ENCODE measurements at regions not wholly inside any gene's neighbourhood (a gene's known extent, or its start where the extent isn't known, plus 50 kb on each side); places are given as distances from the start of the nearest gene placed in this dataset.
"Not testable (repeated sequence)": the region's sequence is repeated elsewhere in the genome, so short reads cannot be mapped to it uniquely, and the experiment has no call there.

DNA sequence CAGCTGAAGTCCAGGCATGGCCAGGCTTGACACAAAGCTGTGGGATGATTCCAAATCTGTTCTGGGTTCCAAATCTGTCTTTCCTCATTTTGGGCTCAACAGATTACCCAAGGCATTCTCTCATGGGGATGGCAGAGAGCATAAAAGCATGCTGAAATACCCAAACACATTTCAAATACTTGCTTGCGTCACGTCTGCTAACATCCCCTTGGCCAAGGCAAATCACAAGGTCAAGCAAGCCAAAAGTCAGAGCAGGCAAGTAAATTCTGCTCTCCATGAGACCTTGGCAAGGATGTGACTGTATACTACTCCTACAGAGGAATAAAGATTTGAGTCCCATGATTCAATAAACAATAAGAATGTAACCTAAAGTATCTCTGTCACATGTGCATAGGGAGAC lies 306.7 kb downstream of the EPB41L4A start:
- no peak for DNase-seq

DNA sequence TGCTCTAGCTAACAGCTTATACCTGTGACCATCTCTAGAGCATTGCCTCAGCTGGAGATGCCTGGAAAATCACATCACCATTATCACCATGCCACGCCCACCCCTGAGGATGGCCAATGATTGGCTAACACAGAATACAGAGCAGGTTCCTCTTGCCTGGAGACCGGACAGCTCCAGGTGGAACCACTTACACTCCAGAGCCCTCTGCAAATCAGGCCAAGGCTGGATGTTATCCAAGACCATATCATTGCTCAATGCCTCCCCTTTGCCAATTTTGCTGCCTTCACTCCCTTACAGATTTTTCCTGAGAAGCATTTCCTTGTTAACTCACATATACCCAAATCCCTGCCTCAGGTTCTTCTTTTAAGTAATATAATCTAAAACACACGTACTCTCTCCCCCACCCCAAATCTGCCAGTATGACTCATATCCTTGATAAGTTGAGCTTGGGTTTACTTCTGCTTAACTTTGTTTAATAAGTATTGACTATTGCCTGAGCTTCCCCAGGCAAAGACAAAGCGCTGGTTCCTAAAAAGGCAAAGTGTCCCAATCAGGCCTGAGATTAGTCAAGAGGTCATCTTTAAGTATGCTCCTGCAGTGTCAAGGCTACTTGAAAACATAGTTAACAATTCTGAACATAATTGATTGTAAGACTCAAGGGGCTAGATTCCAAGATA lies 309.6 kb downstream of the EPB41L4A start:
- DNase-seq: no peak

DNA sequence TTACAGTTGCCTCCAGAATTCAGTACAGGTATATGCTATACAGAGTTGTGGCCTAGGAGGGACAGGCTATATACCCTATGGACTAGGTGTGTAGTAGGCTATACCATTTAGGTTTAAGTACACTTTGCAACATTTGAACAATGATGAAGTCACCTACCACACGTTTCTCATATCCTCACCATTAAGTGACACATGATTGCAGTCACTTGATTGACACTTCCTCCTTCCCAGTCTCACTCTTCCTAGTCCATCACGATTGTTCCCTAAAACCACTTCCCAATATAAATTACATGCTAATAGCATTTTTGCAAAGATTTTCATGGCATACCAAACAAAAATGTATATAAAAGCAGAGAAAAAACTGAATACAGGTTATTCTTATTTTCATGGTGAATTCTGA lies 312.2 kb downstream of the EPB41L4A start:
- no peak for DNase-seq

DNA sequence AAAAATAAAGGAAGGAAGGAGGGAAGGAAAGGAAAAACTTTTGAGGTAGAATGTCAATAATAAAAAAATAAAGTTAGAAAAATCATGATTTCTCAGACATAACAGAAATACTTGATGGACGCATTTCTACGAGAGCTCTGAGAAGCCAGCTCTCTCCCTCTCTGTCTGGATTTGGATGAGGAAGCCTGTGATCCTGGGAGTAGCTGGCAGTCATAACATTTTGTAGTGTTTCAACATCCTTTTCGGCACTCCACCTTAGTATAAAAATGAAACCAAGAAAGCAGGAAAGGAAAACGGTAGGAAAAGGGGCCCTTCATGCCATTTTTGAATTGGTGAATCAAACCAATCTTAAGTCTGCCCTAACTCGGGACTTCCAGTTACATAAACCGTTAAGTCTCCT lies 321.3 kb downstream of the EPB41L4A start:
- DNase-seq: no peak

DNA sequence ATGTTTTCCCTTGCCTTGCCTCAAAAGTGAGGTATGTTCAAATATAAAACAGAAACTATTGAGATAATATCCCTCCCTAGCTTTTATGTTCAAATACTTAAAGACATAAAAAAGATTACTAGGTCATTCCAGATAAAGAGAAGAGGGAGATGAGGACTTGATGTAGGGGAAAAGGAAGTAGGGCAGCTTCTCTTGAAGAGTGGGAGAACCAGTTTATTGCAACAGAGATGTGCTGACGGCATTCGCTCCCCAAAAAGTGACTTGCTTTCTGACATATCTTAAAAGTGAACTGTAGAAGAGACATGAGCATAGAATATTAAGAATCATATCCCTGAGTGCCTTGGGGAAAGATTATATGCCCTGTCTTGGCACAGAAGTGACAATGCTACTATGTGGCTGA lies 330.2 kb upstream of the NREP start:
- no peak for DNase-seq

DNA sequence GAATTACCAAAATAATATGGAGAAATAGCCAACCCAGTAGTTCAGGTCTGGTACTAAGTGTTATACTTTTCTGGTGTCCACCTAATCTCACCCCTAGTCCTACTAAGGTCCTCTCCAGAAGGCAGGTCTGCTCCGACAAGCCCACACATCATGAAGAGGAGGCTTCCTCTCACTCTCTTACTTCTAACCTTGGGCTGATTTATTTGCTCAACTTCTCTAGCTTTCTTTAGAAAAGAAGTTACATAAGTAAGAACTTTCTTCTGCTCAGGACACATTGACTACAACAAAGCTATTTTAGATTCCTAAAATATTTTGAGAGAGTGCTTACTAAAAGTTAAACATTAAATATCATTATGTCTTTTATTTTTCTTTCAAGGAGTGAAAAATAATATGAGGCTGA lies 329.7 kb upstream of the NREP start:
- DNase-seq: no peak

DNA sequence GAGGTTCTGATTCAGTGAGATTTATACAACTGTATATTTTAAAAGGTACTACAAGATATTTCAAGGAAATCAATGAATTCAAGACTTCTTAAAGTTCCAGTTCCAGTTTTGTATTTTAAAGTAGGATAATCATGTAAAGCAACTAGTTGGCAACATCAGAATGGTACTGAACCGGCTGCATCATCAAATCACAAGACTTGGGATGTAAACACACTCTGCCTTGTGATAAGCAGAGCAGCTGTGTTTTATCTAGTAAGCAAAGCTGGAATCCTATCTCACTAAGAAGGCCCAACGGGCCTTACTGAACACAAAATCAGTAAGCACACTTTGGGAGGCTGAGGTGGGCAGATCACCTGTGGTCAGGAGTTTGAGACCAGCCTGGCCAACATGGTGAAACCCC lies 327.2 kb upstream of the NREP start:
- DNase-seq: no peak

DNA sequence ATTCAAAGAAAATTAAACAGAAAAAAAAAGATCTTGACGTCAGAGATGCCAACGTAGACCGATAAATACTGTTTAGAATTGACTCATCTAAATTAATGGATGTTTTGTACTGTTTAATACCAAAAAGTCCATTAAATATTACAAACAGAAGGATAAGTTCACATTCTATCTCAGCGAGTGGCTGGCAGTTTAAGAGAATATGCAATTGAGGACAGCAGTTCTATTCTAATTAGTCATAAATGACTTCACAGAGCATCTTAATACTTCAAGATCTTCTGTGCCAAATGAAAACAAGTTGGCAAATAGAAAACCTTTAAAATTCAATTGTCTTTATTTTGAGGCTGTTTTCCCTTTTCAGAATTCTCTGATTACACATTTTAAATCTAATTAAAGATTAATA lies 326.6 kb upstream of the NREP start:
- no peak for DNase-seq

DNA sequence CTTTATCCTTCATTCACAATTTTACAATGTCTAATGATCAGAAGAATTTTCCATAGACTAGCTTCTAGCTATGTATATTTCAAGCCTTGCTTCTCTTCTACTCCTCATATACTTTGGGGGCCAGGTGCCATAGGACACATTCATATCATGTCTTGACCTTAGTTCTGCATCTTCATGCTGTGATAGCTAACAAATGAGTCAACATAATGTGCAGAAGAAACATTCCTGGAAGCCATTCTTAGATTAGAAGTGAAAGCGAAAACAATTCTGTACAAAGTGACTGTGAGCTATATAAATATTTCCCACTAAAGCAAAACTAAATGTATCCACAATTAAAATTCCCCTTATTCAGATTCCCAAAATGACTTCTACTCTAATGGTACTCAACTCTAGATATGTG lies 320.2 kb upstream of the NREP start:
- DNase-seq: no peak

DNA sequence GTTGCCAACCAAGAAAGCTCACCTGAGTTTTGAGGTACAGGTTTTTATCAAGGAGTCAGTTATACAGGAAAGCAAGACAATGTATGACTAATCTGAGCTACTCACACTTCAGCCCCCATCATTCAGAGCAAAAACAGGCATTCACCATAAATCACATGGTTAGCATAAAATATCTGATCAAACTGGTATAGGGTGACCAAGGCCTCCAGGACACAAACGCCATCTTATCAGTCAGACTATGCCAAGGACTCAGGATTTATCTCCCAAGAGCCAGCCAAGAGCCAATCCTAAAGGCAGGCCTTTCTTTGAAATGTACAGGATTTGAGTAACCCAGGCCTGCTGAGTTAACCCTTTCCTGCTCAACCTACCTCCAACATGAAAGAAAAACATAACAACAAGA lies 313.0 kb upstream of the NREP start:
- no peak for DNase-seq

DNA sequence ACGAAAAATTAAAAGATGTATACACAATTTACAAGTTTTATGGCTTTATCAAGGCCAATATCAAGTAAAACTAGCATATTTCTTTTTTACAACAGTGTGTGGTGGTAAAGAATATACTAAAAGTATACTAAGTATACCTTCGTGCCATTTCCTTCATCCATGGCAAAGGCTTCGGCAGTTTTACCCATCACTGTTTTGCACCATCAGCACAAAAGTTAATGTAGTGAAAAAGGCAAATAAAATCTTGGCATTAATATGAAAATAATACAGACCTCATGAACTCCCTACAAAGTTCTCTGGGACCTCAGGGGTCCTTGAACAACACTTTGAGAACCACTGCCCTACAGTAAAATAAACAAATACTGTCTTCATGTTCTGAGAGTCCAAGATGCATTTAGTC lies 312.3 kb upstream of the NREP start:
- no peak for DNase-seq

DNA sequence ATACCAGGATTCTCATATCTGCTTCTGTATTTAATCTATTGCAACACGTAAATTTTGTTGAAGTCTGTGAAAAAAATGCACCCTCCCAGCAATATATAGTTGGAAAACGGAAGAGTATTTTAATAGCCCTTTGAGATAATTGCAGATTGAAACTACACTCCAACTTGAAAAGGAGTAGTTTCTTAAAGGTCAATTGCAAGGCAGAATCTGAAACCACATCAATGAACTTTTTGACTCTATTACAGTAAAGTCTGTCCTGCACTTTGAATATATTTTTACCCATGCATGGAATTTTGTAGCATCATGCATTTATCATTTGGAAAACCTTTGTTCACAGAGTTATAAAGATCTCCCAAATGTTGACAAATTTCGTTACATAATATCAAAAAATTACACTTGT lies 311.6 kb upstream of the NREP start:
- no peak for DNase-seq

DNA sequence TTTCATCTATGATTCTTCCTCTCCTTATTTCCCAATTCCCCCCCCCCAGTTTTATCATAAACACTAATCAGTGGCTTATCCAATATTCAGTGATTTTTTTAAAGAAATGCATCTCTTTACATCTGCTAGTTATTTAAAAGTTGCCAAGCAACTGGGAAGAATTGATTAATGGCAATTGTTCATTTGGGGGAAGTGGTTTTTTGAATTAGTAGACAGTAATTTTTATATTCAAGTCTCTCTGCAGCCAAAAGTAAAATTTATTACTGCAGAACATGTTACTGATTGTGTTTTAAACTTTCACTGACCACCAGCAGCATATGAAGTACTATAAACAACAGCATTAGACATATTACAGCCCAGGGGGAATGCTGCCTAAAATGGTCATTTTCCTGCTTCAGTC lies 308.8 kb upstream of the NREP start:
- no peak for DNase-seq

DNA sequence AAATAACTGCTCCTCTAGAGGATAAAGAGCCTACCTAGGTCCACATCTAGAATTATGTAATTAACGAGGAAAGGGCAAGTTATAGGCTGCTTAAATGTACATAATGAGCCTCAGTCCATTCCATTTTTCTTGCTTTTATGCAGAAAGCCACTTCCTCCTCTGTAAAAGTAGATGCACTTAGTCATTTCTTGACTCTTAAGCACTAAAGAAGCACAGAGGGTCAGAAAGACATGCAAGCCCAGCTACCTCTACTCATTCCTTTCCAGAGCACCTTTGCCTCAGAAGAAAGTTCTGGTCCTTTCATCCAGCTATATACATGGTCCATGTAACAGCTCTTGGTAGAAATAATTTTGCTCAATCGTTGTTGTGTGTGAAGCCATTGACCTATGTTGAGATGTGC lies 308.0 kb upstream of the NREP start:
- DNase-seq: no peak

DNA sequence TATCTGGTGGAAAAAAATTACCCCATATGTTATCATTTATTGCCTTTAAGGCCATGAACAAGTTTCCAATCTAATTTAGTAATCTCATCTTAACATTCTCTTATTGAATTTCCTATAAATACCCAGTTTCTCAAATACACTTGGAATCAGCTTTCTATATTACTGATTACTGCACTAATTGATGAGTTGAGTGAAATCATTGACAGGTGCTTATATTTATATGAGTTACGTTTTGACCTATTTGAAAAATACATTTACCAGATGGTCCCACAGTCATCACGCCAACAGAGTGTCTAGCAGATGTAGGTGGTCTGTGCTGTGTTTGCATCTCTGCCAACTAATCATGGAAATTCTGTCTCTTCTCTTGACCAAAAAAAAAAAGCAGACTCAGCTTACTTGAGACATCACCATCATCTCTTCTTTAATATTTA lies 307.3 kb upstream of the NREP start:
- DNase-seq: no peak

DNA sequence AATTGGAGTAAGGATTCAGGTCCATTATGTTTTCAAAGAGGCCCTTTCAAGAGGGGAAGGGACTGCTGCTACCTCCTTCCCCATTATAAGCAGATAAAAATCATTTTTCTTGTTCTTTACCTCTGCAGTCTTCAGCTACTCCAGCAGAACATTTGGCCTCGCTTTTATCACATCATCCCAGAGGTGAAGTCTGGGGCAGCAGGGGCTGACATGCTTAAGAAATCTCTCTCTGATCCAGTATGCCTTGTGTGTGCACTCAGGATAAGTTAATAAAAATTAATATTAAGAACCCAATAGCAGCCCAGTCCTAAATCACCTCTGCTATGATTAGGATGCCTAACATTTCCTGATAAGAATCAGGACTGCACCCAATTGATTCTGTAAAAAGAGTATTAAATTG lies 306.9 kb upstream of the NREP start:
- DNase-seq: no peak

DNA sequence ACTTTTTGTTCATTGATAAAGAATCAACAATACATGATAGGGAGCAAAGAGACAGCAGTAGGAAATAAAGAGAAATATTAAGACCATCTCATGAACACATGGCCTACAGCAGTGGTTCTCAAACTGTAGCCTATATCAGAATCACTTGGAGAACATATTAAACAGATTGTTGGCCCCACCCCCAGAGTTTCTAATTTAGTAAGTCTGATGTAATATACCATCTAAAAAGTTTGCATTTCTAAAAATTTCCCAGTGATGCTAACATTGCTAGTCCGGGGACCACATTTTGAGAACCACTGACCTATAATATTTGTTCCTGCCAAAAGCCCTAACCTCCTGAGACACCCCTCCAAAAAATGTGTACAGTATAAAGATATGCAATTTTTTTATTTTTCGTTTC lies 306.2 kb upstream of the NREP start:
- no peak for DNase-seq

DNA sequence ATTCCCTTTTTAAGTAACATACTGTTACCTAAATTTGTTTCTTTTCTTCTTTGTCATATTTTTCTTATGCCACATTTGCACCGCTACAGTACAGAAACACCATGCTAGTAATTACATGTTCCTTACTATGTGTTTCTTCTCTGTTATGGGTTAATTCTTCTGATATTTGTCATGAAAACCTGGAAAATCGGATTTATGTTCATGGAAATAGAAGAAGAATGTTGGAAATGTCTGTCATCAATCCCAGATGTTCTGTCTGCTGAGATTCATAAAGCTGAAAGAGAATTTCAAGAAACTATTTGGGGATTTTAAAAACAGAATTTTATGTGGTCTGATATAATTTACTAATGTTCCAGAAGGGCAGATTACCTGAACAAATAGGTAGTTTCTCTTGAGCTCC lies 305.2 kb upstream of the NREP start:
- DNase-seq: no peak

DNA sequence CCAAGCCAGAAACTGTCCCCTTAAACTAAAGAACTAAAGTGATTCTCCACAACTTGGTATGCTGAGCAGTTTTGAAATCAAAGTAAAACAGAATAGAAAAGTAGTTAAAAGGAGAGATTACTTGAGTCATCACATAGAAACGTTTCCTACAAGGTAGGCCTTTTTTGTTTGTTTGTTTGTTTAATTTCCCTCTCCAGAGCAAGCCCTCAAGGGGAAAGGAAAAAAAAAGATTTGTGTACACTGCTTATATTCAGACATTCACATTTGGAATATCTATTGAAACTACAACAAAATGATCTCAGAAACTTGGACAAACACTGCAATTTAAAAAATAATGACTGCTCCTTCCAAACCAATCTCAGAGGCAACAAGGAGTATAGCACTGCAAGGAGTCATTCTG lies 304.7 kb upstream of the NREP start:
- DNase-seq: no peak

DNA sequence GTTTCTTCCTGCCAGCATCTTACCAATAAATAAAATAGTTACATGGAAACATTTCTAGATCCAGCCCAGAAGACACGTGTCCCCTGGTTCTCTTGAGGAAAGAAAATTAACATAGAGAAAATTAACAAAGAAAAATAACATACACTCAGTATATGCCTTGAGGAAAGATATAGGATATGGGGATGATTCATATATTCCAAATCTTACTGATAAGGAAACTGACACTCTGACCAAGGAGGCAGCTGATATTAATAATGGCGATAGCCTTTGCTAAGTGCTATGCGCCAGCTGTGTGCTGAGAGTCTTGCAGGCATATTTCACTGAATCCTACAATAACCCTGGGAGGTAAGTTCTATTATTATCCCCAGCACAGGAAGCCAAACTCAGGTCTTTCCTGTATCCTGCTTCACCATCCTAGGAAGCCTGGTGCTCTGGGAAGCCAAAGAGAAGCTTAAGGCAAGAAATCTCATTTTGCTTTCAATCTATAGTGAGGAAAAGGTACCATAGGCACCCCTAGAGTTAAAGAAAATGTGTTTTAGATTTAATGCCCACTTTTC lies 302.7 kb upstream of the NREP start:
- no peak for DNase-seq

DNA sequence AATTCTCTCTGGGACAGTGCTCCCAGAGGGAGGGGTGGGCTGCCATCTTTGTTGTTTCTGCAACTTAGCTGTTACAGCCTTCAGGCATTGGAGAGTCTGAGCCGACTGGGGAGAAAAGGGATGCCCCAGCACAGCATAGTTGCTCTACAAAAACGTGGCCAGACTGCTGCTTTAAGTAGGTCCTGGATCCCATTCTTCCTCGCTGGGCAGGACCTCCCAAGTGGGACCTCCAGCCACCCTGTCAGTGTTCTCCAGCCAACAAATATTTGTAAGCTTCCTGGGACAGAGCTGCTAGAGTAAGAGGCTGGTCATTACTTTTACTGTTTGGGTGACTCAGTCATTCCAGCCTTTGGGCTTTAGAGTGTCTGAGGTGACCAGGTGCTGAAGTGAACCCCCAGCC lies 292.7 kb upstream of the NREP start:
- DNase-seq: no peak

DNA sequence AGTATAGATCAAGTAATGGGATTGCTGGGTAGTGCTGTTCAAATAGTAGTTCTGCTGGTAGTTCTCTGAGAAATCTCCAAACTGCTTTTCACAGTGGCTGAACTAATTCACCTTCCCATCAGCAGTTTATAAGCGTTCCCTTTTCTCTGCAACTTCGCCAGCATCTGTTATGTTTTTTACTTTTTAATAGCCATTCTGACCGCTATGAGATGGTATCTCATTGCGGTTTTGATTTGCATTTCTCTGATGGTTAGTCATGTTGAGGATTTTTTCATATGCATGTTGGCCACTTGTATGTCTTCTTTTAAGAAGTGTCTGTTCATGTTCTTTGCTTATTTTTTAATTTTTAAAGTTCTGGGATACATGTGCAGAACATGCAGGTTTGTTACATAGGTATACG lies 279.2 kb upstream of the NREP start:
- no peak for DNase-seq

DNA sequence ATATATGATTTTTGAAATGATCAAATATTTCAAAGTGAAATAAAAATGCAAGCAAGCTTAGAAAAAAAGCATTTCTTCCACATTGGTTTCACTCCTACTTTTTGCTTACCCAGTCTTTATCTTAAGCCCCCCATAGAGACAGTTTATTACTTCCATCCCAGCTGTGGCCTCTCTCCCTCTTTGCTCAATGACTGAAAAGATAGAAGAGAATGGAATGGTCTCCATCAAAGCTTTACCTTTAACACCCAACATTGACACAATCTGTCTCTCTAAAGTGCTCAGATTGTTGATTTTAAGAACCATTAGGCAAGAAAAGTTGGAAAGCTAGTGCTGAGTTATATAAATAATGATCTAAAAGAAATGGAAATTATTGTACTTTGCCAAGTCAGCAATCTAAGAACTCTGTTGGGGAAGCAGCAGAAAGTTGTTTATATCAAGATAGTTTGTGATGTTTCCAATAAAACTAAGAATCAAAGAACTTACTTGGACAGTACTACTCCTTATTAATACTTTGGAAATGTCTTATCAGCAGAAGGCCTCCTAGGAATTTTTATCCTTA lies 277.5 kb upstream of the NREP start:
- no peak for DNase-seq

DNA sequence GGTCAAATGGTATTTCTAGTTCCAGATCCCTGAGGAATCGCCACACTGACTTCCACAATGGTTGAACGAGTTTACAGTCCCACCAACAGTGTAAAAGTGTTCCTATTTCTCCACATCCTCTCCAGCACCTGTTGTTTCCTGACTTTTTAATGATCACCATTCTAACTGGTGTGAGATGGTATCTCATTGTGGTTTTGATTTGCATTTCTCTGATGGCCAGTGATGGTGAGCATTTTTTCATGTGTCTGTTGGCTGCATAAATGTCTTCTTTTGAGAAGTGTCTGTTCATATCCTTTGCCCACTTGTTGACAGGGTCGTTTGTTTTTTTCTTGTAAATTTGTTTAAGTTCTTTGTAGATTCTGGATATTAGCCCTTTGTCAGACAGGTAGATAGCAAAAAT lies 269.9 kb upstream of the NREP start:
- not testable (repeated sequence) for DNase-seq

DNA sequence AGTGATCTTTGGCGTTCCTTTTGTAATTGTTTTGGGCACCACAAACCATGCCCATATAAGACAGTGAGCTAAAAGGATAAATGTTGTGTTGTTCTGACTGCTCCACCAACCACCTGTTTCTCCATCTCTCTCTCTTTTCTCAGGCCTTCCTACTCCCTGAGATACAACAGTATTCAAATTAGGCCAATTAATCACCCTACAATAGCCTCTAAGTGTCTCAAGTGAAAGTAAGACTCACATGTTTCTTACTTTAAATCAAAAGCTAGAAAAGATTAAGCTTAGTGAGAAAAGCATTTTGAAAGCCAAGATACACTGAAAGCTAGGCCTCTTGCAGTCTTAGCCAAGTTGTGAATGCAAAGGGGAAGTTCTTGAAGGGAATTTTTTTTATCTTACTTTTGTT lies 268.8 kb upstream of the NREP start:
- no peak for DNase-seq
